Neural progenitor cell (in vitro differentiated cells): ENCODE measurements at regions not wholly inside any gene's neighbourhood (a gene's known extent, or its start where the extent isn't known, plus 50 kb on each side); places are given as distances from the start of the nearest gene placed in this dataset.

ENCODE experiments used
- DNase-seq: peaks from one replicate; pipeline ENCODE4 v3.0.0-alpha.2; 2016; ENCODE audit warnings: low spot score
- H2AFZ ChIP-seq: fragments of 200-600 bp; sonication (generic); replicated peaks from 2 replicates; pipeline ENCODE4 v1.6.1; 2016; ENCODE audit warnings: antibody characterized with exemption
- H3F3A ChIP-seq: fragments of 200-600 bp; sonication (generic); 2 replicates; pipeline ENCODE4 v1.6.1; 2016; ENCODE audit warnings: antibody characterized with exemption, low read depth
- H3K27ac ChIP-seq: fragments of 200-600 bp; sonication (generic); 2 replicates; pipeline ENCODE4 v1.5.1; 2016; ENCODE audit warnings: mild to moderate bottlenecking
- H3K27me3 ChIP-seq: fragments of 200-600 bp; sonication (generic); 2 replicates; pipeline ENCODE4 v1.6.1; 2016; ENCODE audit warnings: mild to moderate bottlenecking, moderate library complexity
- H3K36me3 ChIP-seq: fragments of 200-600 bp; sonication (generic); 2 replicates; pipeline ENCODE4 v1.5.1; 2016
- H3K4me1 ChIP-seq: fragments of 200-600 bp; sonication (generic); 2 replicates; pipeline ENCODE4 v1.6.1; 2016; ENCODE audit warnings: mixed run types
- H3K4me2 ChIP-seq: fragments of 200-600 bp; sonication (generic); 2 replicates; pipeline ENCODE4 v1.6.1; 2016
- H3K4me3 ChIP-seq: fragments of 200-600 bp; sonication (generic); 2 replicates; pipeline ENCODE4 v1.5.1; 2016
- H3K79me2 ChIP-seq: fragments of 200-600 bp; sonication (generic); 2 replicates; pipeline ENCODE4 v1.6.1; 2016; ENCODE audit warnings: low read depth
- H3K9ac ChIP-seq: fragments of 200-600 bp; sonication (generic); 2 replicates; pipeline ENCODE4 v1.6.1; 2016
- H3K9me3 ChIP-seq: fragments of 200-600 bp; sonication (generic); 2 replicates; pipeline ENCODE4 v1.5.1; 2016; ENCODE audit warnings: low read depth
- H4K20me1 ChIP-seq: fragments of 200-600 bp; sonication (generic); 2 replicates; pipeline ENCODE4 v1.6.1; 2016; ENCODE audit warnings: low read depth
- H3K27ac Mint-ChIP-seq: 3 replicates; pipeline ENCODE4 v1.8.0; 2021; ENCODE audit warnings: mixed read lengths
- H3K27me3 Mint-ChIP-seq: 2 replicates; pipeline ENCODE4 v1.8.0; 2022; ENCODE audit warnings: low read depth, mild to moderate bottlenecking, inconsistent platforms, moderate library complexity, mixed read lengths; ENCODE audit not compliant: insufficient read depth
- H3K36me3 Mint-ChIP-seq: 3 replicates; pipeline ENCODE4 v1.8.0; 2021; ENCODE audit warnings: mixed read lengths
- H3K4me1 Mint-ChIP-seq: 3 replicates; pipeline ENCODE4 v1.8.0; 2021; ENCODE audit warnings: mixed read lengths
- H3K4me3 Mint-ChIP-seq: 3 replicates; pipeline ENCODE4 v1.8.0; 2021; ENCODE audit warnings: mild to moderate bottlenecking, moderate library complexity, mixed read lengths
- H3K9me3 Mint-ChIP-seq: 3 replicates; pipeline ENCODE4 v1.8.0; 2020; ENCODE audit warnings: mixed read lengths
- EZH2 ChIP-seq: fragments of 200-600 bp; sonication (generic); IDR thresholded peaks from 2 replicates; pipeline ENCODE4 v1.6.1; 2017; ENCODE audit warnings: antibody characterized with exemption, mild to moderate bottlenecking, moderate library complexity
- EZH2phosphoT487 ChIP-seq: fragments of 200-600 bp; sonication (generic); IDR thresholded peaks from 2 replicates; pipeline ENCODE4 v1.6.1; 2017; ENCODE audit warnings: antibody characterized with exemption
- TF ChIP-seq, protein P1 (sequence below): fragments of 200-600 bp; sonication (generic); IDR thresholded peaks from 2 replicates; pipeline ENCODE4 v1.5.1; 2017; ENCODE audit warnings: antibody characterized with exemption, mild to moderate bottlenecking

DNA sequence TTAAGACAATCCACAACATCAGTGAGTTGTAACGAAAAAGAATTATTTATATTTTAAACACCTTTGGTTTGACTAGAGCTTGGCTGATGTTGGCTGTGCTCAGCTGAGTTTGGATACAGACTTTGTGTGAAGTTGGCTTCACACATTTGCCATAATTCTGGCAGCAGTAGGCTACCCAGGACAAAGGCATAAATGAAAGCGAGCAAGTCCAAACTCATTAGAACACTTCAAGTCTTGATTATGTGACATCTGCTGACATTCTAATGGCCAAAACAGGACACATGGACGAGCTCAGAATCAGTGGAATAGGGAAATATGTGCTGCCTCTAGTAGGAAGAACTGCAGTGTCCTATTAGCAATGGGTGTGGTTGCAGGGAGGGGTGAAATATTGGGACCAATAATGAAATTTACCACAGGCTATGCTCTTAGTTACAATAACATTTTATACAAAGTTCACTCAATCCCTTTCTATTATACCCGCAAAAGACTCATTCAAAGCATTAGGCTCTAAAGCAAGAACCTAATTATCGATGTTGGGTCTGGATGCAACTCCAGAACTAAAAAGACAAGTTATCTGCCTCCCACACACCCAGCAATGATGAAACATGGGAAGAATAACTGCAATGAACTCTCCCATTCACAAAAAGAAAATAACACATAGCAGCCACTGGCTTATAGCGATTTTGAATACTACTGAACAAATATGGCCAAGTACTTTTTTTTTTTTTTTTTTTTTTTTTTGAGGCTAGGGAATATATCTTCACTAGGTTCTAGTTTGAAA, 493.9 kb upstream of the RASGRP1 start:
- DNase-seq, result no peak
- Histone ChIP-seq H3K27ac (no peak overlapping the region), H2AFZ (no peak overlapping the region), H3K79me2 (no peaks in the 10 kb centered on the region), H3K27me3 (no peaks in the 10 kb centered on the region), H4K20me1 (no peaks in the 10 kb centered on the region), H3K9me3 (no peaks in the 10 kb centered on the region), H3K4me3 (no peak overlapping the region), H3K36me3 (no peaks in the 10 kb centered on the region), H3F3A (no peaks in the 10 kb centered on the region), H3K4me1 (no peaks in the 10 kb centered on the region), H3K9ac (no peak overlapping the region), H3K4me2 (no peak overlapping the region)
- no peaks in the 10 kb centered on the region for H3K9me3 Mint-ChIP-seq
- no peak for TF ChIP-seq EZH2
- no peak for TF ChIP-seq EZH2phosphoT487
- TF ChIP-seq, protein P1, sequence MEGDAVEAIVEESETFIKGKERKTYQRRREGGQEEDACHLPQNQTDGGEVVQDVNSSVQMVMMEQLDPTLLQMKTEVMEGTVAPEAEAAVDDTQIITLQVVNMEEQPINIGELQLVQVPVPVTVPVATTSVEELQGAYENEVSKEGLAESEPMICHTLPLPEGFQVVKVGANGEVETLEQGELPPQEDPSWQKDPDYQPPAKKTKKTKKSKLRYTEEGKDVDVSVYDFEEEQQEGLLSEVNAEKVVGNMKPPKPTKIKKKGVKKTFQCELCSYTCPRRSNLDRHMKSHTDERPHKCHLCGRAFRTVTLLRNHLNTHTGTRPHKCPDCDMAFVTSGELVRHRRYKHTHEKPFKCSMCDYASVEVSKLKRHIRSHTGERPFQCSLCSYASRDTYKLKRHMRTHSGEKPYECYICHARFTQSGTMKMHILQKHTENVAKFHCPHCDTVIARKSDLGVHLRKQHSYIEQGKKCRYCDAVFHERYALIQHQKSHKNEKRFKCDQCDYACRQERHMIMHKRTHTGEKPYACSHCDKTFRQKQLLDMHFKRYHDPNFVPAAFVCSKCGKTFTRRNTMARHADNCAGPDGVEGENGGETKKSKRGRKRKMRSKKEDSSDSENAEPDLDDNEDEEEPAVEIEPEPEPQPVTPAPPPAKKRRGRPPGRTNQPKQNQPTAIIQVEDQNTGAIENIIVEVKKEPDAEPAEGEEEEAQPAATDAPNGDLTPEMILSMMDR, result no peak
- H3K27me3 Mint-ChIP-seq, result no peaks in the 10 kb centered on the region
- H3K27ac Mint-ChIP-seq, result no peak overlapping the region
- H3K36me3 Mint-ChIP-seq, result no peaks in the 10 kb centered on the region
- H3K4me3 Mint-ChIP-seq, result no peak overlapping the region
- peaks cover 3% of the 10 kb centered on the region for H3K4me1 Mint-ChIP-seq

DNA sequence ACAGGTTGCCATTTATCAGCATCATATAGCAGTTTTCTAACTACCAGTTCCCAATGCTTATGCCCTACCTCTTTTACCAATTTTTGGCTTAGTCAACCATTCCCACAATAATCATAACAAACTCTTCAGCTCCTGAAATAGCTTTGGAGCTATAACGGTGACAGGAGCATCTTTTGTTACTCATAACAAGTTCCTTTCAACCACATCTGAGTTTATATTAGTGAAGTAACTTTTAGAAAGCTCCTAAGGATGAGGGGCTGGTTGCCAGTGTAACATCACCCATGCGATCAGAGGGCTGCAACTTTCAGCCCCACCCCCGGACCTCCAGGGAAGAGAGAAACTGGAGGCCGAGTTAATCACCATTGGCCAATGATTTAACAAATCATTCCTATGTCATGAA, 495.3 kb upstream of the RASGRP1 start:
- no peak overlapping the region for H3K4me3 Mint-ChIP-seq

DNA sequence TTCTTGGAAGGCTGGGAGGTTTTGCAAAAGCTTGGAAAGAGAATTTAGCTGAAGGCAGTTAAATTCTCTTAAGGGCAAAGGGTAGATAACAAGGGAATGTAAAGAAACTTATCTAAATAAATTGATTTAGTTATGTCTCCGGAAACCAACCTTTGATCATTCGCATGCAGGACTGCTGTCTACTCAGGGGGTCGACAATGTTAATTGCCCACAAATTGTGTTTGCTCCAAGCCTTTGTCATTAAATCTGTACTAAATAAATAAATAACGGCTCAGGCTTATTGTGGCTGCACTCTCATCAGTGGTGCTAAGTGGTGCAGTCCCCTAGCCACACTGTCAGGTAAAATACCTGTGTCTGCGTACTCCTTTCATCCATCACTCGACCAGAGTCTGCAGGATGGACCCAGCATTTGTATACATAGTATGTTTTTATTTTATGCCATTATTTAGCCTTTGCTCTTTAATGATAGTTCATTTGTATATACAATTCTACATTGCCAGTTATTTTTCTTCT, 497.4 kb upstream of the RASGRP1 start:
- no peaks in the 10 kb centered on the region for H3K36me3 Mint-ChIP-seq
- H3K27me3 Mint-ChIP-seq, result no peaks in the 10 kb centered on the region
- DNase-seq, result no peak
- Histone ChIP-seq H3F3A (no peaks in the 10 kb centered on the region), H3K27me3 (no peaks in the 10 kb centered on the region), H3K4me3 (no peak overlapping the region), H3K79me2 (no peaks in the 10 kb centered on the region), H2AFZ (no peak overlapping the region), H3K9me3 (no peaks in the 10 kb centered on the region), H3K9ac (no peak overlapping the region), H3K36me3 (no peaks in the 10 kb centered on the region), H3K4me2 (no peak overlapping the region), H4K20me1 (no peaks in the 10 kb centered on the region), H3K4me1 (no peaks in the 10 kb centered on the region), H3K27ac (no peak overlapping the region)
- H3K27ac Mint-ChIP-seq, result no peak overlapping the region
- TF ChIP-seq EZH2phosphoT487, result no peak
- no peak for TF ChIP-seq EZH2
- TF ChIP-seq, protein P1, result no peak
- no peaks in the 10 kb centered on the region for H3K9me3 Mint-ChIP-seq
- no peak overlapping the region for H3K4me3 Mint-ChIP-seq
- H3K4me1 Mint-ChIP-seq, result no peaks in the 10 kb centered on the region

More for the DNA sequence above, 495.3 kb upstream of the RASGRP1 start:
- Mint-ChIP-seq H3K27ac (no peak overlapping the region), H3K4me1 (no peaks in the 10 kb centered on the region), H3K36me3 (no peaks in the 10 kb centered on the region), H3K27me3 (no peaks in the 10 kb centered on the region), H3K9me3 (no peaks in the 10 kb centered on the region)
- Histone ChIP-seq H3K4me3 (no peak overlapping the region), H3K79me2 (no peaks in the 10 kb centered on the region), H3K9ac (no peak overlapping the region), H4K20me1 (no peaks in the 10 kb centered on the region), H2AFZ (no peak overlapping the region), H3F3A (no peaks in the 10 kb centered on the region), H3K4me1 (no peaks in the 10 kb centered on the region), H3K27me3 (no peaks in the 10 kb centered on the region), H3K27ac (no peak overlapping the region), H3K9me3 (no peaks in the 10 kb centered on the region), H3K36me3 (no peaks in the 10 kb centered on the region), H3K4me2 (no peak overlapping the region)
- DNase-seq, result no peak
- TF ChIP-seq EZH2phosphoT487 (no peak), EZH2 (no peak)
- TF ChIP-seq, protein P1, result no peak
